GM23248 (cell line): ENCODE measurements at regions not wholly inside any gene's neighbourhood (a gene's known extent, or its start where the extent isn't known, plus 50 kb on each side); places are given as distances from the start of the nearest gene placed in this dataset.

Experiments
- DNase-seq: peaks from one replicate; pipeline ENCODE4 v3.0.0-alpha.2; 2015
- H2AFZ ChIP-seq: fragments of 200-600 bp; sonication (generic); 2 replicates; pipeline ENCODE4 v1.6.1; 2016; ENCODE audit warnings: antibody characterized with exemption
- H3F3A ChIP-seq: fragments of 200-600 bp; sonication (generic); 2 replicates; pipeline ENCODE4 v1.6.1; 2016; ENCODE audit warnings: mild to moderate bottlenecking, antibody characterized with exemption, mixed run types; ENCODE audit not compliant: insufficient read depth
- H3K27ac ChIP-seq: fragments of 200-600 bp; sonication (generic); 2 replicates; pipeline ENCODE4 v1.5.1; 2016; ENCODE audit warnings: mild to moderate bottlenecking
- H3K27me3 ChIP-seq: fragments of 200-600 bp; sonication (generic); replicated peaks from 2 replicates; pipeline ENCODE4 v1.6.1; 2016; ENCODE audit warnings: mild to moderate bottlenecking; ENCODE audit not compliant: insufficient read depth
- H3K36me3 ChIP-seq: fragments of 200-600 bp; sonication (generic); 2 replicates; pipeline ENCODE4 v1.6.1; 2016; ENCODE audit warnings: low read depth, mild to moderate bottlenecking
- H3K4me1 ChIP-seq: fragments of 200-600 bp; sonication (generic); 2 replicates; pipeline ENCODE4 v1.6.1; 2016; ENCODE audit warnings: mild to moderate bottlenecking; ENCODE audit not compliant: insufficient read depth
- H3K4me2 ChIP-seq: fragments of 200-600 bp; sonication (generic); one replicate; pipeline ENCODE4 v1.6.1; 2016; ENCODE audit warnings: mild to moderate bottlenecking; ENCODE audit not compliant: unreplicated experiment
- H3K4me3 ChIP-seq: fragments of 200-600 bp; sonication (generic); 2 replicates; pipeline ENCODE4 v1.5.1; 2016; ENCODE audit warnings: mild to moderate bottlenecking
- H3K79me2 ChIP-seq: fragments of 200-600 bp; sonication (generic); 2 replicates; pipeline ENCODE4 v1.6.1; 2016; ENCODE audit warnings: mild to moderate bottlenecking; ENCODE audit not compliant: insufficient read depth
- H3K9ac ChIP-seq: fragments of 200-600 bp; sonication (generic); 2 replicates; pipeline ENCODE4 v1.6.1; 2016; ENCODE audit warnings: mild to moderate bottlenecking
- H3K9me2 ChIP-seq: fragments of 200-600 bp; sonication (generic); 2 replicates; pipeline ENCODE4 v1.6.1; 2016; ENCODE audit warnings: mixed run types, mild to moderate bottlenecking, moderate library complexity; ENCODE audit not compliant: insufficient read depth
- H3K9me3 ChIP-seq: fragments of 200-600 bp; sonication (generic); one replicate; pipeline ENCODE4 v1.6.1; 2017; ENCODE audit warnings: low read depth
- H4K20me1 ChIP-seq: fragments of 200-600 bp; sonication (generic); 2 replicates; pipeline ENCODE4 v1.6.0; 2016; ENCODE audit not compliant: insufficient read depth
- EZH2 ChIP-seq: fragments of 200-600 bp; sonication (generic); IDR thresholded peaks from 2 replicates; pipeline ENCODE4 v1.6.1; 2018; ENCODE audit warnings: antibody characterized with exemption, mild to moderate bottlenecking; ENCODE audit not compliant: insufficient read depth, poor library complexity, severe bottlenecking
- EZH2phosphoT487 ChIP-seq: fragments of 200-600 bp; sonication (generic); IDR thresholded peaks from 2 replicates; pipeline ENCODE4 v1.6.1; 2018; ENCODE audit warnings: antibody characterized with exemption, moderate library complexity, mild to moderate bottlenecking, low read depth; ENCODE audit not compliant: insufficient read depth
- WGBS, 2 experiments: methylation state at CpG; one replicate each; pipeline ENCODE4 v1.1.6; 2015 to 2017; ENCODE audit warnings: low lambda C conversion rate in 2 of 2, low coverage in 1 of 2; ENCODE audit errors: missing lambda C conversion rate in 2 of 2; 5-methylcytosine and 5-hydroxymethylcytosine counted together
- in situ Hi-C: fragments of 300-500 bp; cut with MboI; formaldehyde crosslinking; loops from 2 replicates; pipeline ENCODE4 v1.15.0; 2020

DNA sequence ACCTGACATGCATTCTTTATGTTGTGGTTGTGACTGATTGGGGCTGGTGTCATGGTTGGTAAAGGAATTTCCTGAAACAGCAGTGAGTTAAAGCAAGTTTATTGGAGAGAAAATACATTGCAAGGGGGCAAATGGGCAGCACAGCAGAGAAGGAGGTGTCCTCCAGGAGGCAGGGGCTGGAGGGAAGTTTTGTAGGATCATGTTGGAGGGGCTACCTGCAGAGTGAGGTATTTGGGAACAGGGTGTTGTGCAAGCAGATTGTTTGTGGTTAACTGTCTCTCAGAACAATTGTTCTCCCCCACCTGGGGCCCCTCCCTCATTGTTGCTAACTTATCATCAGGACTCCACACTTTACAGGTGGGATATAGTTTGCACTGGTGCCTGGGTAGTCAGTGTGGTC, 196.0 kb downstream of the NSUN3 start:
- H3K79me2 ChIP-seq = no peaks in the 10 kb centered on the region
- H3K9me2 ChIP-seq = no peaks in the 10 kb centered on the region
- no peaks in the 10 kb centered on the region for H3K9me3 ChIP-seq
- TF ChIP-seq EZH2 (no peak), EZH2phosphoT487 (no peak)
- DNase-seq = no peak
- peaks cover 8% of the 10 kb centered on the region; the same call in 1 of the 2 replicates for H3K27me3 ChIP-seq
- no peak overlapping the region for H2AFZ ChIP-seq
- no peak overlapping the region for H3K9ac ChIP-seq
- H3K4me1 ChIP-seq = no peaks in the 10 kb centered on the region
- H3K36me3 ChIP-seq = no peaks in the 10 kb centered on the region
- no peak overlapping the region for H3K27ac ChIP-seq
- H3K4me3 ChIP-seq = no peak overlapping the region
- H3F3A ChIP-seq = no peaks in the 10 kb centered on the region
- in situ Hi-C loops = no loop called here
- no peak overlapping the region for H3K4me2 ChIP-seq
- no peaks in the 10 kb centered on the region for H4K20me1 ChIP-seq

DNA sequence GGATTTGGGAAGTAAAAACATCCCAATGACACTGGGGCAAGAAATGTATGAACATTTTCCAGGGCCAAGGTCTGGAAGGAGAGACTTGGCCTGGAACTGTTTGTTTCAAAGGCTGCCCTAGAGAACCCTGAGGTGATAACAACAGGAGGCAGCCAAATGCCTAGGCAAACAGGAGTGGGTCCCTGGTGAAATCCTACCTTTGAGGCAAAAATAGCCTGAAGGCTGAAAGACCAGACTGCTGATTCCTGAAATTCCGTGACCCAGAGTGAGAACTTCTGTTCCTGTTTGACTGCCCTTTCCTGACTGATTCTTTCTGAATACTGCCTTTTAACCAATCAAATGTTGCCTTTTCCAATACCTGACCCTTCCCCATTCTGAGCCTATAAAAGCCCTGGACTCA, 196.4 kb downstream of the NSUN3 start:
- Histone ChIP-seq H3K4me1 (no peaks in the 10 kb centered on the region), H3K27me3 (peaks cover 5% of the 10 kb centered on the region; the same call in 1 of the 2 replicates), H3K4me3 (no peak overlapping the region), H3K27ac (no peak overlapping the region), H3F3A (no peaks in the 10 kb centered on the region), H3K79me2 (no peaks in the 10 kb centered on the region), H4K20me1 (no peaks in the 10 kb centered on the region), H3K9me2 (no peaks in the 10 kb centered on the region), H3K4me2 (no peak overlapping the region), H3K9ac (no peak overlapping the region), H2AFZ (no peak overlapping the region), H3K9me3 (no peaks in the 10 kb centered on the region), H3K36me3 (no peaks in the 10 kb centered on the region)
- WGBS, 2 experiments = 24 to 45% methylated on average over 1 of the region's 1 CpG
- TF ChIP-seq EZH2 (no peak), EZH2phosphoT487 (no peak)
- in situ Hi-C loops = no loop called here
- no peak for DNase-seq

DNA sequence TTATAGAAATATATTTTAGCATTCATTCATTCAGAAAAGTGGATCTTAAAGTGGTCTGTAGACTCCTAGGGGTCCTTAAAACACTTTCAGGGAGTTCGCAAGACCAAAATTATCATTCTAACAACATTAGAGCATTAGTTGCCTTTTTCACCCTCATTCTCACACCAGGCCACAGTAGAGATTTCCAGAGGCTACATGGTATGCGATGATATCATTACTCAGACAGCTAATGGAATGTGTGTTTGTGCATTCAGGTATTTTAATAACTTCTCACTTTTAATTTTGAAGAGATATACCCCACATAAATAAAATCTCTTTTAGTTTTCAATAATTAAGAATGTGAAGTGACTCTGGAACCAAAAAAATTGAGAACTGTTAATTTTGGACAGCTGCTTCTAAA, 206.9 kb downstream of the NSUN3 start:
- Histone ChIP-seq H3F3A (no peaks in the 10 kb centered on the region), H3K27me3 (no peaks in the 10 kb centered on the region), H3K4me3 (no peak overlapping the region), H3K4me2 (no peak overlapping the region), H4K20me1 (no peaks in the 10 kb centered on the region), H3K36me3 (no peaks in the 10 kb centered on the region), H3K9ac (no peak overlapping the region), H3K9me2 (no peaks in the 10 kb centered on the region), H3K4me1 (no peaks in the 10 kb centered on the region), H3K9me3 (no peaks in the 10 kb centered on the region), H2AFZ (no peak overlapping the region), H3K27ac (no peak overlapping the region), H3K79me2 (no peaks in the 10 kb centered on the region)
- WGBS, 2 experiments = 45 to 51% methylated on average over 2 of the region's 2 CpGs
- TF ChIP-seq EZH2 (no peak), EZH2phosphoT487 (no peak)
- in situ Hi-C loops = no loop called here
- DNase-seq = peak; percentile 8

DNA sequence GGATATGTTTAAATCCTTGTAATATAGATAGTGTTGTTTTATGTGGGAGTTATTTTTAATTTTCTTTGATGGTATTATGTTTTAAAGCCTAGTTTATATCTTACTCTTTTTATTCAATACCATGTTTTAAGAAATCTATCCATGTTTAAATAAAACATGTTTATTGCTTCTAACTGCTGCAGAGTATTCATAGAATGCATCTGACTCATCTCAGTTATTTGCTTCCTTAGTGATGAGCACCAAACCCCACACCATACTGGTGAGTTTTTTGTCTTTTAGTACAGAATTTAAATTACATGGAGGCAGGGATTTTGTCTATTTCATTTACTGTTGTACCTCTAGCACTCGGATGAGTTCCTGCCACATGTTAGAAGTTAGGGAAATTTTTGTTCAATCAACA, 209.2 kb downstream of the NSUN3 start:
- Histone ChIP-seq H3K4me2 (no peak overlapping the region), H3K9me2 (no peaks in the 10 kb centered on the region), H3K4me1 (no peaks in the 10 kb centered on the region), H3K9ac (no peak overlapping the region), H3K4me3 (no peak overlapping the region), H2AFZ (no peak overlapping the region), H4K20me1 (no peaks in the 10 kb centered on the region), H3K9me3 (no peaks in the 10 kb centered on the region), H3K27ac (no peak overlapping the region), H3F3A (no peaks in the 10 kb centered on the region), H3K27me3 (no peaks in the 10 kb centered on the region), H3K36me3 (no peaks in the 10 kb centered on the region), H3K79me2 (no peaks in the 10 kb centered on the region)
- TF ChIP-seq EZH2phosphoT487 = no peak
- no peak for TF ChIP-seq EZH2
- in situ Hi-C loops = no loop called here
- DNase-seq = no peak
- 33 to 36% methylated on average over 1 of the region's 1 CpG for WGBS, 2 experiments

DNA sequence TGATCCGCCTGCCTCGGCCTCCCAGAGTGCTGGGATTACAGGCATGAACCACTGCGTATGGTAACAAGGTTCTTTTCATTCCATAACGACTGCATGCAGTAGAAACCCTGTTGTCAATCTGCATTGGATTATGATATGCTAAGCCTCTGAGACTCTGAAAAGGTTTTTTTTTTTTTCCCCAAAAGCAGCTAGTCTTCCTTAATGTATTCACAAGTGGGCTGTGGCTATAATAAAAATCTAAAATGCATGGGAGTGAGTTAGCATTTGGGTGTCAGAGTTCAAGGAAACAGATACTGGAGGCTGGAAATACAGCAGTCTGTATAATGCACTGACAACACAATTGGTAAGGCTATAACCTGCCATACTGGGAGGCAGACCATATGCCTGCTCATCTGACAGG, 218.1 kb downstream of the NSUN3 start:
- Histone ChIP-seq H3K9me3 (no peaks in the 10 kb centered on the region), H3K79me2 (no peaks in the 10 kb centered on the region), H3K27ac (no peak overlapping the region), H3K4me3 (no peak overlapping the region), H3K27me3 (no peaks in the 10 kb centered on the region; the same call in 1 of the 2 replicates), H3K36me3 (no peaks in the 10 kb centered on the region), H4K20me1 (no peaks in the 10 kb centered on the region), H3K4me1 (no peaks in the 10 kb centered on the region), H3K9me2 (no peaks in the 10 kb centered on the region), H3K4me2 (no peak overlapping the region), H2AFZ (no peak overlapping the region), H3K9ac (no peak overlapping the region), H3F3A (no peaks in the 10 kb centered on the region)
- DNase-seq = no peak
- no peak for TF ChIP-seq EZH2phosphoT487
- TF ChIP-seq EZH2 = no peak
- WGBS, 2 experiments = 44 to 45% methylated on average over 4 of the region's 4 CpGs
- in situ Hi-C loops = no loop called here
